Muscle layer of colon (tissue), 2 donors: ENCODE measurements at regions not wholly inside any gene's neighbourhood (a gene's known extent, or its start where the extent isn't known, plus 50 kb on each side); places are given as distances from the start of the nearest gene placed in this dataset.

ENCODE experiments used
- H3K27ac ChIP-seq: one replicate; pipeline ENCODE4 v1.7.0; 2013; ENCODE audit warnings: low read depth, mild to moderate bottlenecking, low read length, moderate library complexity
- H3K27me3 ChIP-seq, 2 donors: one replicate each; pipeline ENCODE4 v1.7.0; 2013; ENCODE audit warnings: low read length in 2 of 2, mild to moderate bottlenecking in 2 of 2; ENCODE audit not compliant: insufficient read depth in 2 of 2, control insufficient read depth in 1 of 2
- H3K36me3 ChIP-seq: one replicate; pipeline ENCODE4 v1.7.0; 2013; ENCODE audit warnings: mild to moderate bottlenecking, low read length; ENCODE audit not compliant: insufficient read depth
- H3K4me1 ChIP-seq: one replicate; pipeline ENCODE4 v1.7.0; 2013; ENCODE audit warnings: mild to moderate bottlenecking, low read length; ENCODE audit not compliant: insufficient read depth
- H3K4me3 ChIP-seq, 2 donors: one replicate each; pipeline ENCODE4 v1.7.0; 2013; ENCODE audit warnings: low read length in 2 of 2, low read depth in 1 of 2, mild to moderate bottlenecking in 1 of 2, moderate library complexity in 1 of 2
- H3K9ac ChIP-seq: one replicate; pipeline ENCODE4 v1.7.0; 2013; ENCODE audit warnings: low read length
- H3K9me3 ChIP-seq: one replicate; pipeline ENCODE4 v1.7.0; 2013; ENCODE audit warnings: mild to moderate bottlenecking, low read length
- donor health status: abdominal sarcoma.
- donor health status: Adenocarcinoma of cecum.

DNA sequence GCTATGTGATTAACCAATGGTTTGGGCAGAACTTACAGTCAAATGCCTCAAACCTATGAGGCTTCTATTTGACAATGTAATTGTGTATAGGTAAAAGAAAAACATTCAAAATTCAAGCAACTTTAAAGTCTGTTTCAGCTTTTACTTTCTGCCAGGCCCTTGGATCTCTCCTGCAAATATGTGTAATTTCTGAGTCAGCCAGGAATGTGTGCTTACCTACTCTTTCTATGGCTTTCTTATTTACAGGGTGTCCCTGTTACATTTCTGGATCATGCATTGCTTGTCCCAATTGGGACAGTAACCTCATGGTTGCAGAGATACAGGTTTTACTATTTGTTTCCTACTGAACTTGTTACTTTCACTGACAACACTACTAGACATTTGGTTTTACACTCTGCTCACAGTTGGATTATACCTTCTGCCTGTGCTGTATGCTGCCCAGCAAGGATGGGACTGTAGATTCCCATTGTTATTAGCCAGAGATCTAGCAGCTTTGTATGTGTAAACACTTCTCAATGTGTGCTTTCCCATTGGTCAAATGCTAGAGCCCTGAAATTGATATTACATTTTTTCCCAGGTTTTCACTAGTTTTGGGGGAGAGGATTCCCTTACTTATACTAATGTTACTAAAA, 355.3 kb downstream of the ARL4A start:
- Histone ChIP-seq H3K36me3 (no peaks in the 10 kb centered on the region), H3K4me1 (no peaks in the 10 kb centered on the region), H3K27me3 (no peaks in the 10 kb centered on the region), H3K9ac (no peak overlapping the region), H3K27ac (no peak overlapping the region), H3K9me3 (no peaks in the 10 kb centered on the region), H3K4me3 (no peak overlapping the region)

DNA sequence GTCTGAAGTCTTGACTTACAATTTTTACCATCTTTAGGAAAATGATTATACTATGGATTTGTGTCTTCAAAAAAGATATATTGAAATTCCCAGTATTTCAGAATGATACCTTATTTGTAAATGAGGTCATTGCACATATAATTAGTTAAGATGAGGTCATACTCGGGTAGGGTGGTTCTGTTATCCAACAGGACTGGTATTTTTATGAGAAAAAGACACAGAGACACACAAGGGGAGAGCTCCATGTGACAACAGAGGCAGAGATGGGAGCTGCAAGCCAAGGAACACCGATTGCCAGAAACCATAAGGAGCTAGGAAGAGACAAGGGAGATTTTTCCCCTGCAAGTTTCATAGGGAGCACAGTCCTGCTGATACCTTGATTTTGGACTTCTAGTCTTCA, 356.9 kb downstream of the ARL4A start:
- Histone ChIP-seq H3K4me1 (no peaks in the 10 kb centered on the region), H3K27ac (no peak overlapping the region), H3K36me3 (no peaks in the 10 kb centered on the region), H3K27me3 (no peaks in the 10 kb centered on the region), H3K9me3 (no peaks in the 10 kb centered on the region), H3K9ac (no peak overlapping the region), H3K4me3 (no peak overlapping the region)

DNA sequence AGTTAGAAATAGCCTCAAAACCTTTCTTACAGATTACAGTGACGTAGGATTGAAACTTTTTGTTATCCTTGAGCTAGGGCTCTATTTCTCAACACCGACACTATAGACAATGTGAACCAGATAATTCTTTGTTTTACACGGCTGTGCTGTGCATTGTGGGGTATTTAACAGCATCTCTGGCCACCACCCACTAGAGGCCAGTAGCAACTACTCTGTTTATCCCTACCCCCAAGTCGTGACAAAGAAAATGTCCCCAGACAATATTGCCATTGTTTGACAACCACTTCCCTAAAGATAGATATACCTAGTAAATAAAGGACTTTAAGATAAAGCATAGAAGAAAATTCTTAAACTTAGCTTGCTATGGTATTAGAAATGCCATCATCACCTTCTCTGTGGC, 359.6 kb downstream of the ARL4A start:
- Histone ChIP-seq H3K4me1 (no peaks in the 10 kb centered on the region), H3K36me3 (no peaks in the 10 kb centered on the region), H3K9ac (no peak overlapping the region), H3K4me3 (no peak overlapping the region), H3K9me3 (no peaks in the 10 kb centered on the region), H3K27me3 (no peaks in the 10 kb centered on the region), H3K27ac (no peak overlapping the region)

DNA sequence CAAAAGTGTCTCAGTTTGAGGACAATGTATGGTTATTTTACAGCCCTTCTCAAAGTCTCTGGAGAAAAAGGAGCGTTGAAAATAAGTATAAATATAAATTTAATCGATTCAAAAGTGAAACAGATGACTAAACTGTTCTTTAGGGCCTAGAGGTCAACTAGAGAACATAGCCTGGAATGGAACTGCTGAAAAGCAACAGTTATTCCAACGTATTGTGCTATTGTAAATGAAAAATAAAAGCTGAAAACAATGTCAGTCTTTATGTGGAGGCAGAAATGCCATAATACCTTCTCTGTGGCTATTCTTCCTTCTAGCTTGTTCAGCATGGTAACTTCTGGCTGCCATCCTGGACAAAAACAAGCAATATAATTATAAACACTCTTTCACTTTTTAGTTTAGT, 362.5 kb downstream of the ARL4A start:
- H3K9ac ChIP-seq = no peak overlapping the region
- no peak overlapping the region for H3K4me3 ChIP-seq
- H3K27me3 ChIP-seq = no peaks in the 10 kb centered on the region
- no peaks in the 10 kb centered on the region for H3K9me3 ChIP-seq
- no peak overlapping the region for H3K27ac ChIP-seq
- H3K4me1 ChIP-seq = no peaks in the 10 kb centered on the region
- H3K36me3 ChIP-seq = no peaks in the 10 kb centered on the region

DNA sequence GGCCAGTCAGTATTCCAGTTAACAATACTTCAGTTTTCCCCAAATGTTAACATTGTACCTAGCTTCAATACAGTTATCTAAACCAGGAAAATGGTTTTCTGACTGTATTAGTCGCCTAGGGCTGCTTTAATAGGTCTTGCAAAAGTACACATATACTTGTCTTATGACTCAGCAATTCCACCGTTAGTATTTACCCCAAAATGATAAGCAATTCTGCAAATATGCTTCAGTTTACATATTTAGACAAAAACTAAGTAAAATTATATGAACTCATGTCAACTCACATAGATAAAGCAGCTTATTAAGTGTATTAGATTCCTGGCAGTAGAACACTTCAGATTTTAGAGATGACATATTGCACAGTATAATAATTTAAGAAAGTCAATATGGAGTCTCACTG, 363.3 kb downstream of the ARL4A start:
- Histone ChIP-seq H3K27me3 (no peaks in the 10 kb centered on the region), H3K9ac (no peak overlapping the region), H3K4me1 (no peaks in the 10 kb centered on the region), H3K4me3 (no peak overlapping the region), H3K27ac (no peak overlapping the region), H3K9me3 (no peaks in the 10 kb centered on the region), H3K36me3 (no peaks in the 10 kb centered on the region)

DNA sequence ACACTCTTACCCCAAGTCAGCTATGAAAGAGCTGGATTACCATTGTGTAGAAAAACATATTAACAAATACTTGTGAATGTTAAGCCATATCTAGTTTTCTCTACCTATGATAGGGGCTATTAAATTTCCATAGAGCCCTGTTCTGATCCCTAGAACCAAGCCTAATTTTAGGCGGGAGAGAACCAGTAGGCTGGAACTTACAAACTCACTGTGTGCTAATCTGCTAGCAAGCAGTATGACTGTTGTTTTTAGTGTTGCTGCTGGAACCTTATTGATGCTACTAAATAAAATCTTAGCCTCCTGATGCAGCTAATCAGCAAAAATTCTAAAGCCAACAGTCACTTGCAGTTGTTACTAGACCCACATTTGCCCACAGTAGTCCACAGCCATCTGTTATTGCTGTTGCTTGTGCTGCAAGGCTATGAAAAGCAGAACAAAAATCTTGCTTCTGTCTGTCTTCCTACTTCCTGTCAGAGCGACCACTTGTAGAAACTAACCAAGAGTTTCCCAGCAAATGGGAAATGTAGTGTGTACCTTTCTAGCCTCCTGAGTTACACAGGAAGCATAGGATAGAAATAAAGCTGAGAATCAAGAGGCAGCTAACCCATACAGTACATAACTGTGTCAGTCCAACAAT, 368.4 kb downstream of the ARL4A start:
- no peak overlapping the region for H3K4me3 ChIP-seq
- H3K27ac ChIP-seq = no peak overlapping the region
- no peak overlapping the region for H3K9ac ChIP-seq
- no peaks in the 10 kb centered on the region for H3K27me3 ChIP-seq
- no peaks in the 10 kb centered on the region for H3K36me3 ChIP-seq
- H3K9me3 ChIP-seq = no peaks in the 10 kb centered on the region
- no peaks in the 10 kb centered on the region for H3K4me1 ChIP-seq

DNA sequence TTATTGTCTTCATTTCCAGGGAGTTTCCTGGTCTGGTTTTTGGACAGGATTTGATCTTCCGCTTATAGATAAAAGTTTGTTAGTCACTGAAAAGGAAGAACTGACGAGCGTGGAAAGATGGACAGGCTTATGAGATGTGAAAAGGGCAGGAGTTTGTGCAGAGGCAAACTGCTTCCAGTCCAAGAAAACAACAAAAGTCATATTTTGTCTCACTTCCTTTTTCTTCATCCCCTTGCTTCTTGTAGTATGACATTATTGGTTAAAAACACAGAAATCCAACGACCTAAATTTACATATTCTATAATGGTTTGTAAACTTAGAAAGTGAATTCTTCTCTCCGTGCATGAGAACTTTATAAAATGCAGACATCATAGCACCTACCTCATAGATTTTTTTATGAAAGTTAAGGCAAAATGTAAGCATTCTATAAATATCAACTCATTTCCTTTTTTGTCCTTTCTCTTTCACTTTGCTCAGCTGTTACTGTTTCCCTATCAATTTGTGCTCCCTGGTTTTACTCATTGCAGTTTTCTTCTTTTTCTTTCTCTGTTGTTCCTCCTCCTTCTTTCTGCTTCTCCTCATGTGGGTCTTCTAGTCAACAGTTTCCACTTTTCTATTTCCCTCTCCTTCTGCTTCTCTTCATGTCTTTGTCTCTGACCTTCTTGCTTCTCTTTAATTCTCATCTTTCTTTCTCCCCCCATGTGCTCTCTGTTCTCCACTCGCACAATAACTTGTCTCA, 370.2 kb downstream of the ARL4A start:
- Histone ChIP-seq H3K27ac (no peak overlapping the region), H3K27me3 (no peaks in the 10 kb centered on the region), H3K9ac (no peak overlapping the region), H3K36me3 (no peaks in the 10 kb centered on the region), H3K4me1 (no peaks in the 10 kb centered on the region), H3K4me3 (no peak overlapping the region), H3K9me3 (no peaks in the 10 kb centered on the region)

DNA sequence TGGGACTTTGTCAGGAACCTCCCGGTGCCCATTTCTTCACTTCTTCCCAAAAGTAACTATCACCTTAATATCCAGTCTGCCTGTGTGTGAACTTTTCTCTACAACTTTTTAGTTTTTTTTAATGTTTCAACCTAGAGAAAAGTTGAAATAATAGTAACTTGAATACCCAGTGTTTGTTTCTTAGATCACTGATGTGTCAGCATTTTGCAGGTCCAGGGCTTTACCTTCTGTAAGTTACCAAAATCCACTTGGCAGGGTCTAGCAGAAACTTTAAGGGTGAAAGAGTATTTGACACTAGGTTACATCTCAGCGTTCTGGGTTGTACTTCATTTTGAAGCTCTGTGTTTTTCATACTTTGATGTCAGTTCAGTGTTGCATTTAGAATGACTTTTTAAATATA, 372.7 kb downstream of the ARL4A start:
- Histone ChIP-seq H3K9me3 (no peaks in the 10 kb centered on the region), H3K9ac (no peak overlapping the region), H3K36me3 (no peaks in the 10 kb centered on the region), H3K27ac (no peak overlapping the region), H3K4me1 (no peaks in the 10 kb centered on the region), H3K4me3 (no peak overlapping the region), H3K27me3 (no peaks in the 10 kb centered on the region)

DNA sequence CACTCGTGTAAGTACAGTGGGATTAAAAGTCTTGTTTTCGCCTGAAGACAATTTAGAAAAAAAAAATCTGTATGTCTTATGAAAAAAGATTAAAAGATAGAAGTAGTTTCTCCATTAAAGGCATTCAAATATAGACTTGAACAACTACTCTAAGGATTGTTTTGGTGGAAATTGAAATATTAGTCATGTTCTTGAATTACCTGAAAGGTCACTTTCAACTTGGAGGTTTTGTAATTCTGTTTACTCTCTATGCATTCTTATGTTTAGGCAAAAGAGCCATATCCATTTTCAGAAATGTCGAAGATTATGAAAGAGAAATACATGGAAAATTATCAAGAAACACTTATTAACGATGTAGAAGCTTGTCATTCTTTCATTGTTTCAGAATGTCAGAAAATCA, 373.7 kb downstream of the ARL4A start:
- H3K4me3 ChIP-seq = no peak overlapping the region
- no peaks in the 10 kb centered on the region for H3K9me3 ChIP-seq
- no peaks in the 10 kb centered on the region for H3K4me1 ChIP-seq
- H3K27me3 ChIP-seq = no peaks in the 10 kb centered on the region
- no peaks in the 10 kb centered on the region for H3K36me3 ChIP-seq
- H3K27ac ChIP-seq = no peak overlapping the region
- H3K9ac ChIP-seq = no peak overlapping the region

DNA sequence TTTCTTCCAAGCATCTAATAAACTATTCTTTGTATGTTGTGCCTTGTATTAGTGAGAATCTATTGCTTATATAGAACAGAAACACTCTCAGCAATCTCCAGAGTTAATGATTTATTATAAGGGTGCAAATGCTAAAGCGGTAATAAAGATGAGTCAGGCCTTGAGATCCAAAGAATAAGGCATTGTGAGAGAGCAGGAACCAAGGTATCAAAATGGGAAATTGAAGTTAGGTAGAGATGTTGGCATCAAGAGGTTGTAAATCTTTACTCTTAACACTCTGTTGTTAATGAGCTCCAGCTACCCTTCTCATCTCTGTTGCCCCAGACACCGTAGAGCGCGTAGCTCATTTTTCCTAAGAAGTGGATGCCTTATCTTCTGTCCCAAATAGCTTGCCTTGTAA, 375.2 kb downstream of the ARL4A start:
- no peaks in the 10 kb centered on the region for H3K4me1 ChIP-seq
- no peak overlapping the region for H3K27ac ChIP-seq
- no peaks in the 10 kb centered on the region for H3K36me3 ChIP-seq
- no peak overlapping the region for H3K4me3 ChIP-seq
- H3K27me3 ChIP-seq = no peaks in the 10 kb centered on the region
- no peak overlapping the region for H3K9ac ChIP-seq
- no peaks in the 10 kb centered on the region for H3K9me3 ChIP-seq

DNA sequence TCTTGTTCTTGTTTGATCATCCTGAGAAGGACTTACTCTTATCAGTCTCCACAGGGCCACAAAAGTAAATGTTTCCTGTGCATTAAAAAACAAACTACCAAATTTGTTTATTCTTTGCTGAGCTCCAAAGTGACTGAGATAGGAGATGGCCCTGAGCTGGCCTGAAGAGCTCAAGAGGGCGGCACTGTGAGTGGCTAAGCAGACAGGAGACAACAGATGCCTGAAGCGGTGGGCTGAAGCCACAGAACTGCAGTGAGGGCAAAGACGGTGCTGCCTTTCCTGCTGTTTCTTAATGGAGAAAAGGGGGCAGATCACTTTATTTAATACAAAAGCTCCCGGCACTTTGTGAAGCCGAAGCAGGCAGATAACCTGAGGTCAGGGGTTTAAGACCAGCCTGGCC, 379.6 kb downstream of the ARL4A start:
- Histone ChIP-seq H3K36me3 (no peaks in the 10 kb centered on the region), H3K4me3 (no peak overlapping the region), H3K27ac (no peak overlapping the region), H3K9me3 (no peaks in the 10 kb centered on the region), H3K27me3 (no peaks in the 10 kb centered on the region), H3K9ac (no peak overlapping the region), H3K4me1 (no peaks in the 10 kb centered on the region)

DNA sequence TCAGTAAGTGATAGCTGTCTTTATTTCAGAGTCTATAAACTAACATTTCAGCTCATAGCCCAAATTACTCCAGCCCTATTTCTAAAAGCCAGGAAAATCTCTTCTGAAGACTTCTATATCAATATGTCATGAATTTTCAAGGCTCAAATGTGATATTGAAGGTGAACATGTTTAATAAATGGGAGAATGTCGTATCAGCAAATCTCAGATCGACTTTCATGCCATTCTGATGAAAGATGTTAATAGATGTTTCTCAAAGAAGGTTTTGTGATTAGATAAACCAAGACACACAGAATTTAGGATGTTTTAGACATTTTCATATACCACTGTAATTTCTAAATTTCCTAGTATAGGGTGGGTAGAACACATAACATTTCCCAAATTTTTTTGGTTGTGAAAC, 380.6 kb downstream of the ARL4A start:
- H3K9ac ChIP-seq = no peak overlapping the region
- H3K4me1 ChIP-seq = no peaks in the 10 kb centered on the region
- no peak overlapping the region for H3K4me3 ChIP-seq
- H3K27me3 ChIP-seq = no peaks in the 10 kb centered on the region
- no peaks in the 10 kb centered on the region for H3K36me3 ChIP-seq
- H3K9me3 ChIP-seq = no peaks in the 10 kb centered on the region
- H3K27ac ChIP-seq = no peak overlapping the region
